ENCODE measurements at regions not wholly inside any gene's neighbourhood (a gene's known extent, or its start where the extent isn't known, plus 50 kb on each side); places are given as distances from the start of the nearest gene placed in this dataset.
A peak's percentile ranks its signal among the peaks of the same experiment; 100 is the strongest.

DNA sequence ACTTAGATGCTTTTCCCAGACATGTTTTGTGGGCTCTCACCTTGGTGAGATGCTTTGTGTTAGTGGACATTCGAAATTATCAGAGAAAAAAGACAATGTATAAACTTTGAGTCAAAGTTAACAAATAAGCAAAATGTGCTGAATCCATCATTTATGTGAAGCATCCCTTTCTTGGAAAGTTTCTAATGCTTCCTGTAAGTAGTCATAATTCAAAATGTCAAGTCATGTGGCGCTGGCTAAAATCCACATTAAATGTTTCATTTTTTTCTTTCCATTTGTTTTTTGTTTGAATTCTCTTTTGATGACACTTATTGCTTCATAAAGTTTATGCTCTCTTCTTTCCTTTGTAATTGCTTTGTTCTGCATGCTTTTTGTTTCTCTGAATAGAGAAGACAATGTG, 107.2 kb upstream of the CENPW start:
- Histone ChIP-seq H3K9me3 (replicated peaks; ENCODE audit: control insufficient read depth, low read depth, low read length) (no peaks in the 10 kb centered on the region), H3K27ac (ENCODE audit: low read length) (no peak overlapping the region), H3K27me3 (ENCODE audit: control insufficient read depth, insufficient read depth, low read length) (no peaks in the 10 kb centered on the region), H3K4me3 (ENCODE audit: low read length) (no peak overlapping the region), H3K36me3 (ENCODE audit: control insufficient read depth, insufficient read depth, low read length) (no peaks in the 10 kb centered on the region), H3K4me1 (ENCODE audit: control insufficient read depth, insufficient read depth, low read length) (no peaks in the 10 kb centered on the region)
- peak; percentile 4 for DNase-seq
- WGBS (ENCODE audit: insufficient coverage), result no CpG with 5 or more reads among the region's 2 CpGs

DNA sequence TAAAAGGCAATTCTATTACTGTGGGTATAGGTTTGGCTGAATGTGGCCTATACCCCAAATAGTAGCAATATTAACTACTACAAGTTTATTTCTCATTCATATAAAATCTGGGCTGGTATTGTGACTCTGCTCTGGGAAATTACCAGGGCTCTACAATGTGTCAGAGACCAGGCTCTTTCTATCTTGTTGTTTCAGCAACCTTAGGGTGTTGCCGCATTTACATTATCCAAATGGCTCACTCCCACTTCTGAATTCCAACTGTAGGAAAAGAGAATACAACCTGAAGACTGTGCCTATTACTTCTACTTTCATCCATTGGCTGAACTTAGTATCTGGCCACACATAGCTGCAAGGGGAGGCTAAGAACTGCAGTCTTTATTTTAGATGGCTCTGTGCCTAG, 106.7 kb upstream of the CENPW start:
- no peaks in the 10 kb centered on the region for H3K27me3 ChIP-seq (ENCODE audit: control insufficient read depth, insufficient read depth, low read length)
- no peaks in the 10 kb centered on the region for H3K36me3 ChIP-seq (ENCODE audit: control insufficient read depth, insufficient read depth, low read length)
- WGBS (ENCODE audit: insufficient coverage), result 100% methylated on average over 1 of the region's 1 CpG

DNA sequence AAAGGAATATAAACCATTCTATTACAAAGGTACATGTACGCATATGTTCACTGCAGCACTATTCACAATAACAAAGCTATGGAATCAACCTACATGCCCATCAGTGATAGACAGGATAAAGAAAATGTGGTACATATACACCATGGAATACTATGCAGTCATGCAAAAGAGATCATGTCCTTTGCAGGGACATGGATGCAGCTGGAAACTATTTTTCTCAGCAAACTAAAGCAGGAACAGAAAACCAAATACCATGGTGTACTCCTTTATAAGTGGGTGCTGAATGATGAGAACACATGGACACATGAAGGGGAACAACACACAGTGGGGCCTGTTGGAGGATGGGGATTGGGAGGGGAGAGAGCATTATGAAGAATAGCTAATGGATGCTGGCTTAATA, 104.6 kb upstream of the CENPW start:
- Histone ChIP-seq H3K4me3 (ENCODE audit: low read length) (no peak overlapping the region), H3K4me1 (ENCODE audit: control insufficient read depth, insufficient read depth, low read length) (no peaks in the 10 kb centered on the region), H3K36me3 (ENCODE audit: control insufficient read depth, insufficient read depth, low read length) (no peaks in the 10 kb centered on the region), H3K27me3 (ENCODE audit: control insufficient read depth, insufficient read depth, low read length) (no peaks in the 10 kb centered on the region), H3K27ac (ENCODE audit: low read length) (no peak overlapping the region), H3K9me3 (replicated peaks; ENCODE audit: control insufficient read depth, low read depth, low read length) (peaks cover under 1% of the 10 kb centered on the region)
- no peak for DNase-seq
- WGBS (ENCODE audit: insufficient coverage), result no CpG with 5 or more reads among the region's 1 CpG

More for the DNA sequence above, 106.7 kb upstream of the CENPW start:
- no peak overlapping the region for H3K27ac ChIP-seq (ENCODE audit: low read length)
- peak; percentile 4 for DNase-seq
- no peaks in the 10 kb centered on the region for H3K4me1 ChIP-seq (ENCODE audit: control insufficient read depth, insufficient read depth, low read length)
- no peaks in the 10 kb centered on the region for H3K9me3 ChIP-seq (replicated peaks; ENCODE audit: control insufficient read depth, low read depth, low read length)
- H3K4me3 ChIP-seq (ENCODE audit: low read length), result no peak overlapping the region

DNA sequence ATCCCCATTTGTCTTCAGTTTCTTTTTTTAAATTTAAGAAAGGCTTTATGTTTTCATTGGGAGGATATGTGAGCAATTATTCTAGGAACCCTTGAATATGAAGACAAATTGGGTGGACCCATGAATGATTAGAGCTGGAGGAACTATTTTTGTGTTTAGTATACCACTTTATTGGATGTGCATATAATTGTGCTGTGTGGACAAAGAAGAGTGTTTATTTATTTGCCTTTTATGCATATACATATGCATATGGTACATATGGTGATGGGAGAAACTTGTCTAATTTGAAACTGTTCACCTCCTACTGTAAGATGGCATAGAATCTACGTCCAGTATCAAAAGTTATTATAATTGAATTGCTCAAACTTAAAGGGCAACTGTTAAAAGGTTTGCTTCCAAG, 94.8 kb upstream of the CENPW start:
- DNase-seq, result no peak
- no peaks in the 10 kb centered on the region for H3K36me3 ChIP-seq (ENCODE audit: control insufficient read depth, insufficient read depth, low read length)
- no peaks in the 10 kb centered on the region for H3K4me1 ChIP-seq (ENCODE audit: control insufficient read depth, insufficient read depth, low read length)
- H3K27ac ChIP-seq (ENCODE audit: low read length), result no peak overlapping the region
- H3K27me3 ChIP-seq (ENCODE audit: control insufficient read depth, insufficient read depth, low read length), result no peaks in the 10 kb centered on the region
- peaks cover 2% of the 10 kb centered on the region for H3K9me3 ChIP-seq (replicated peaks; ENCODE audit: control insufficient read depth, low read depth, low read length)
- no CpG with 5 or more reads among the region's 1 CpG for WGBS (ENCODE audit: insufficient coverage)
- H3K4me3 ChIP-seq (ENCODE audit: low read length), result no peak overlapping the region

- Histone ChIP-seq H3K9me3 (replicated peaks; ENCODE audit: control insufficient read depth, low read depth, low read length) (no peaks in the 10 kb centered on the region), H3K27ac (ENCODE audit: low read length) (no peak overlapping the region), H3K4me1 (ENCODE audit: control insufficient read depth, insufficient read depth, low read length) (no peaks in the 10 kb centered on the region), H3K36me3 (ENCODE audit: control insufficient read depth, insufficient read depth, low read length) (no peaks in the 10 kb centered on the region), H3K27me3 (ENCODE audit: control insufficient read depth, insufficient read depth, low read length) (no peaks in the 10 kb centered on the region), H3K4me3 (ENCODE audit: low read length) (no peak overlapping the region)
- no peak for DNase-seq
- WGBS (ENCODE audit: insufficient coverage), result no CpG with 5 or more reads among the region's 2 CpGs
These were observed 87.8 kb upstream of the CENPW start for GRCh38 chr6:126252154-126252553.

DNA sequence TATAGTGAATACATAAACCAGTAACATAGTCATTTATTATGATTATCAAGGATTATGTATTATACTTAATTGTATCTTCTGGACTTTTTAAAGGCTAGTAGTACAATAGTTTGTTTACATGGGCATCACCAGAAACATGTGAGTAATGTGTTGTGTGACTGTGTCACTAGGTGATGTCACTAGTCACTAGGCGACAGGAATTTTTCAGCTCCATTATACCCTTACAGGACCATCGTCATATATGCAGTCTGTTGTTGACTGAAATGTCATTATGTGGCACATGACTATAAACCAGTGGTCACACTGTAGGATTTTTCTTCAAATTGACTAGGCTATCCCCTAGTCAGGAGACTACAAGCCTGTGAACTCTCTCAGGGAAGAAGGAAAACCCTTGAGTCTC, 86.5 kb upstream of the CENPW start:
- H3K27ac ChIP-seq (ENCODE audit: low read length), result no peak overlapping the region
- no peak overlapping the region for H3K4me3 ChIP-seq (ENCODE audit: low read length)
- H3K4me1 ChIP-seq (ENCODE audit: control insufficient read depth, insufficient read depth, low read length), result no peaks in the 10 kb centered on the region
- no peak for DNase-seq
- no peaks in the 10 kb centered on the region for H3K36me3 ChIP-seq (ENCODE audit: control insufficient read depth, insufficient read depth, low read length)
- peaks cover 3% of the 10 kb centered on the region for H3K9me3 ChIP-seq (replicated peaks; ENCODE audit: control insufficient read depth, low read depth, low read length)
- H3K27me3 ChIP-seq (ENCODE audit: control insufficient read depth, insufficient read depth, low read length), result no peaks in the 10 kb centered on the region
- WGBS (ENCODE audit: insufficient coverage), result no CpG with 5 or more reads among the region's 2 CpGs

GRCh38 chr6:126258150-126258549, 81.8 kb upstream of the CENPW start:
- 89% methylated on average over 13 of the region's 18 CpGs for WGBS (ENCODE audit: insufficient coverage)
- H3K27ac ChIP-seq (ENCODE audit: low read length), result no peak overlapping the region
- no peaks in the 10 kb centered on the region for H3K27me3 ChIP-seq (ENCODE audit: control insufficient read depth, insufficient read depth, low read length)
- H3K9me3 ChIP-seq (replicated peaks; ENCODE audit: control insufficient read depth, low read depth, low read length), result peaks cover 12% of the 10 kb centered on the region
- no peaks in the 10 kb centered on the region for H3K36me3 ChIP-seq (ENCODE audit: control insufficient read depth, insufficient read depth, low read length)
- no peaks in the 10 kb centered on the region for H3K4me1 ChIP-seq (ENCODE audit: control insufficient read depth, insufficient read depth, low read length)
- no peak overlapping the region for H3K4me3 ChIP-seq (ENCODE audit: low read length)
- DNase-seq, result no peak

GRCh38 chr6:126261792-126262421, 78.0 kb upstream of the CENPW start:
- WGBS (ENCODE audit: insufficient coverage), result 96% methylated on average over 6 of the region's 7 CpGs
- no peak for DNase-seq
- Histone ChIP-seq H3K4me1 (ENCODE audit: control insufficient read depth, insufficient read depth, low read length) (no peaks in the 10 kb centered on the region), H3K27ac (ENCODE audit: low read length) (no peak overlapping the region), H3K36me3 (ENCODE audit: control insufficient read depth, insufficient read depth, low read length) (no peaks in the 10 kb centered on the region), H3K27me3 (ENCODE audit: control insufficient read depth, insufficient read depth, low read length) (no peaks in the 10 kb centered on the region), H3K4me3 (ENCODE audit: low read length) (no peak overlapping the region), H3K9me3 (replicated peaks; ENCODE audit: control insufficient read depth, low read depth, low read length) (peaks cover 12% of the 10 kb centered on the region)

DNA sequence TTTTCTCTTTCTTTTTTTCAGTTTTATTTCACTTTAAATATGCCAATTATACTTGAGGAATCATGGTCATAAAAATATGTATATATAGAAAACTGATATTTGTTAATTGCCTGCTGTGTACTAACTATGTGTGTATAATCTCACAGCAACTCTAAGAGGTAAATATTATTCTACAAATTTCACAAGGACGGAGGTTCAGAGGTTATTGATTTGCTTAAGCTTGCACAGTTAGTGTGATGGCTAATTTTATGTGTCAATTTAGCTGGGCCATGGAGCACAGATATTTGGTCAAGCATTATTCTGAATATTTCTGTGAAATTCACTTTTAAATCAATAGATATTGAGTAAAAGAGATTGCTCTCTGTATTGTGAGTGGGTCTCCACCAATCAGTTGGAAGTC, 75.7 kb upstream of the CENPW start:
- H3K4me3 ChIP-seq (ENCODE audit: low read length), result no peak overlapping the region
- H3K36me3 ChIP-seq (ENCODE audit: control insufficient read depth, insufficient read depth, low read length), result no peaks in the 10 kb centered on the region
- H3K4me1 ChIP-seq (ENCODE audit: control insufficient read depth, insufficient read depth, low read length), result no peaks in the 10 kb centered on the region
- H3K27me3 ChIP-seq (ENCODE audit: control insufficient read depth, insufficient read depth, low read length), result no peaks in the 10 kb centered on the region
- peaks cover 9% of the 10 kb centered on the region for H3K9me3 ChIP-seq (replicated peaks; ENCODE audit: control insufficient read depth, low read depth, low read length)
- no peak for DNase-seq
- H3K27ac ChIP-seq (ENCODE audit: low read length), result no peak overlapping the region
- WGBS (ENCODE audit: insufficient coverage), result no CpG with 5 or more reads among the region's 1 CpG

- no peak for DNase-seq
- no peak overlapping the region for H3K4me3 ChIP-seq (ENCODE audit: low read length)
- H3K36me3 ChIP-seq (ENCODE audit: control insufficient read depth, insufficient read depth, low read length), result no peaks in the 10 kb centered on the region
- H3K27me3 ChIP-seq (ENCODE audit: control insufficient read depth, insufficient read depth, low read length), result no peaks in the 10 kb centered on the region
- WGBS (ENCODE audit: insufficient coverage), result no CpG with 5 or more reads among the region's 1 CpG
- H3K4me1 ChIP-seq (ENCODE audit: control insufficient read depth, insufficient read depth, low read length), result no peaks in the 10 kb centered on the region
- H3K9me3 ChIP-seq (replicated peaks; ENCODE audit: control insufficient read depth, low read depth, low read length), result peaks cover under 1% of the 10 kb centered on the region
- H3K27ac ChIP-seq (ENCODE audit: low read length), result no peak overlapping the region
These were observed 73.3 kb upstream of the CENPW start for GRCh38 chr6:126266664-126267063.

GRCh38 chr6:126267626-126268025, 72.3 kb upstream of the CENPW start:
- no peak for DNase-seq
- H3K27me3 ChIP-seq (ENCODE audit: control insufficient read depth, insufficient read depth, low read length), result no peaks in the 10 kb centered on the region
- H3K9me3 ChIP-seq (replicated peaks; ENCODE audit: control insufficient read depth, low read depth, low read length), result no peaks in the 10 kb centered on the region
- no CpG with 5 or more reads among the region's 1 CpG for WGBS (ENCODE audit: insufficient coverage)
- H3K36me3 ChIP-seq (ENCODE audit: control insufficient read depth, insufficient read depth, low read length), result no peaks in the 10 kb centered on the region
- no peaks in the 10 kb centered on the region for H3K4me1 ChIP-seq (ENCODE audit: control insufficient read depth, insufficient read depth, low read length)
- no peak overlapping the region for H3K4me3 ChIP-seq (ENCODE audit: low read length)
- no peak overlapping the region for H3K27ac ChIP-seq (ENCODE audit: low read length)

All from muscle of leg (tissue), 3 donors.